ENCODE measurements at regions not wholly inside any gene's neighbourhood (a gene's known extent, or its start where the extent isn't known, plus 50 kb on each side); places are given as distances from the start of the nearest gene placed in this dataset.

- Histone ChIP-seq H3K9ac (no peak overlapping the region), H3K4me1 (no peaks in the 10 kb centered on the region), H3K9me3 (no peaks in the 10 kb centered on the region), H3K4me2 (no peak overlapping the region), H3K36me3 (no peaks in the 10 kb centered on the region), H4K20me1 (no peaks in the 10 kb centered on the region), H3K27me3 (no peaks in the 10 kb centered on the region), H3K27ac (no peak overlapping the region), H3K4me3 (no peak overlapping the region)
- no peak for TF ChIP-seq Cebpa-rat (IDR thresholded peaks at IDR 0.05)
Observed at GRCh38 chr5:110179321-110179720, 489.6 kb downstream of the MAN2A1 start.

GRCh38 chr5:110194191-110194590 is 504.5 kb downstream of the MAN2A1 start:
- no peak overlapping the region for H3K4me3 ChIP-seq
- no peak overlapping the region for H3K4me2 ChIP-seq
- no peak overlapping the region for H3K27ac ChIP-seq
- H3K9me3 ChIP-seq: no peaks in the 10 kb centered on the region
- no peaks in the 10 kb centered on the region for H3K4me1 ChIP-seq
- no peaks in the 10 kb centered on the region for H3K36me3 ChIP-seq
- no peaks in the 10 kb centered on the region for H4K20me1 ChIP-seq
- H3K27me3 ChIP-seq: no peaks in the 10 kb centered on the region
- no peak for TF ChIP-seq Cebpa-rat (IDR thresholded peaks at IDR 0.05)
- H3K9ac ChIP-seq: no peak overlapping the region

GRCh38 chr5:110195288-110195687 is 505.6 kb downstream of the MAN2A1 start:
- TF ChIP-seq Cebpa-rat (IDR thresholded peaks at IDR 0.05): no peak

GRCh38 chr5:110201791-110202190 is 512.1 kb downstream of the MAN2A1 start:
- Histone ChIP-seq H3K4me2 (no peak overlapping the region), H3K27me3 (no peaks in the 10 kb centered on the region), H3K4me3 (no peak overlapping the region), H3K27ac (no peak overlapping the region), H3K9ac (no peak overlapping the region), H3K4me1 (no peaks in the 10 kb centered on the region), H4K20me1 (no peaks in the 10 kb centered on the region), H3K36me3 (no peaks in the 10 kb centered on the region), H3K9me3 (peaks cover 4% of the 10 kb centered on the region)
- TF ChIP-seq Cebpa-rat (IDR thresholded peaks at IDR 0.05): no peak

More at GRCh38 chr5:110195288-110195687, 505.6 kb downstream of the MAN2A1 start:
- Histone ChIP-seq H3K4me3 (no peak overlapping the region), H4K20me1 (no peaks in the 10 kb centered on the region), H3K27me3 (no peaks in the 10 kb centered on the region), H3K9ac (no peak overlapping the region), H3K9me3 (peaks cover 4% of the 10 kb centered on the region), H3K4me1 (no peaks in the 10 kb centered on the region), H3K36me3 (no peaks in the 10 kb centered on the region), H3K27ac (no peak overlapping the region), H3K4me2 (no peak overlapping the region)

- Histone ChIP-seq H3K9ac (no peak overlapping the region), H3K9me3 (peaks cover 21% of the 10 kb centered on the region), H3K4me3 (no peak overlapping the region), H3K4me2 (no peak overlapping the region), H4K20me1 (no peaks in the 10 kb centered on the region), H3K27ac (no peak overlapping the region), H3K4me1 (no peaks in the 10 kb centered on the region), H3K27me3 (no peaks in the 10 kb centered on the region), H3K36me3 (no peaks in the 10 kb centered on the region)
- TF ChIP-seq Cebpa-rat (IDR thresholded peaks at IDR 0.05): no peak
Observed at GRCh38 chr5:110203661-110204060, 513.9 kb downstream of the MAN2A1 start.

GRCh38 chr5:110209401-110209800 is 517.1 kb downstream of the TMEM232 start:
- no peak for TF ChIP-seq Cebpa-rat (IDR thresholded peaks at IDR 0.05)
- no peaks in the 10 kb centered on the region for H3K4me1 ChIP-seq
- H3K27me3 ChIP-seq: no peaks in the 10 kb centered on the region
- H3K36me3 ChIP-seq: no peaks in the 10 kb centered on the region
- no peak overlapping the region for H3K27ac ChIP-seq
- H3K4me2 ChIP-seq: no peak overlapping the region
- H4K20me1 ChIP-seq: no peaks in the 10 kb centered on the region
- no peak overlapping the region for H3K4me3 ChIP-seq
- no peak overlapping the region for H3K9ac ChIP-seq
- H3K9me3 ChIP-seq: peaks cover 18% of the 10 kb centered on the region; the same call in 1 of the 2 replicates

GRCh38 chr5:110218981-110219380 is 507.5 kb downstream of the TMEM232 start:
- H3K36me3 ChIP-seq: no peaks in the 10 kb centered on the region
- no peaks in the 10 kb centered on the region for H3K27me3 ChIP-seq
- H3K9ac ChIP-seq: no peak overlapping the region
- peaks cover 54% of the 10 kb centered on the region for H3K9me3 ChIP-seq
- H4K20me1 ChIP-seq: no peaks in the 10 kb centered on the region
- no peak overlapping the region for H3K27ac ChIP-seq
- no peak for TF ChIP-seq Cebpa-rat (IDR thresholded peaks at IDR 0.05)
- H3K4me3 ChIP-seq: no peak overlapping the region
- H3K4me2 ChIP-seq: peak overlapping the region; percentile 63
- H3K4me1 ChIP-seq: peaks cover 20% of the 10 kb centered on the region

- peak overlapping the region; percentile 63 for H3K4me2 ChIP-seq
Observed at GRCh38 chr5:110219769-110220168, 506.7 kb downstream of the TMEM232 start.

GRCh38 chr5:110221036-110221435 is 505.4 kb downstream of the TMEM232 start:
- no peak for TF ChIP-seq Cebpa-rat (IDR thresholded peaks at IDR 0.05)
- no peaks in the 10 kb centered on the region for H3K27me3 ChIP-seq
- H3K36me3 ChIP-seq: no peaks in the 10 kb centered on the region
- H3K9me3 ChIP-seq: peaks cover 52% of the 10 kb centered on the region
- no peak overlapping the region for H3K9ac ChIP-seq
- no peak overlapping the region for H3K27ac ChIP-seq
- peaks cover 20% of the 10 kb centered on the region for H3K4me1 ChIP-seq
- H3K4me3 ChIP-seq: no peak overlapping the region
- H3K4me2 ChIP-seq: no peak overlapping the region
- no peaks in the 10 kb centered on the region for H4K20me1 ChIP-seq

More at GRCh38 chr5:110219769-110220168, 506.7 kb downstream of the TMEM232 start:
- no peak for TF ChIP-seq Cebpa-rat (IDR thresholded peaks at IDR 0.05)
- Histone ChIP-seq H3K4me1 (peaks cover 20% of the 10 kb centered on the region), H3K9ac (no peak overlapping the region), H3K27ac (no peak overlapping the region), H3K4me3 (no peak overlapping the region), H3K36me3 (no peaks in the 10 kb centered on the region), H3K27me3 (no peaks in the 10 kb centered on the region), H3K9me3 (peaks cover 54% of the 10 kb centered on the region), H4K20me1 (no peaks in the 10 kb centered on the region)

GRCh38 chr5:110224050-110224449 is 502.4 kb downstream of the TMEM232 start:
- no peaks in the 10 kb centered on the region for H4K20me1 ChIP-seq
- no peak for TF ChIP-seq Cebpa-rat (IDR thresholded peaks at IDR 0.05)
- no peaks in the 10 kb centered on the region for H3K27me3 ChIP-seq
- peaks cover 36% of the 10 kb centered on the region for H3K9me3 ChIP-seq
- H3K27ac ChIP-seq: no peak overlapping the region
- H3K36me3 ChIP-seq: no peaks in the 10 kb centered on the region
- H3K9ac ChIP-seq: no peak overlapping the region
- no peak overlapping the region for H3K4me3 ChIP-seq
- H3K4me1 ChIP-seq: peaks cover 26% of the 10 kb centered on the region
- no peak overlapping the region for H3K4me2 ChIP-seq

GRCh38 chr5:110225949-110226348 is 500.5 kb downstream of the TMEM232 start:
- no peak overlapping the region for H3K9ac ChIP-seq
- no peaks in the 10 kb centered on the region for H3K36me3 ChIP-seq
- H3K27me3 ChIP-seq: no peaks in the 10 kb centered on the region
- no peaks in the 10 kb centered on the region for H4K20me1 ChIP-seq
- H3K9me3 ChIP-seq: peaks cover 26% of the 10 kb centered on the region
- peaks cover 10% of the 10 kb centered on the region; the same call in 1 of the 2 replicates for H3K4me1 ChIP-seq
- no peak overlapping the region for H3K27ac ChIP-seq
- TF ChIP-seq Cebpa-rat (IDR thresholded peaks at IDR 0.05): no peak
- H3K4me3 ChIP-seq: no peak overlapping the region
- no peak overlapping the region for H3K4me2 ChIP-seq
